SKM-1 (cell line): ENCODE measurements at regions not wholly inside any gene's neighbourhood (a gene's known extent, or its start where the extent isn't known, plus 50 kb on each side); places are given as distances from the start of the nearest gene placed in this dataset.

ENCODE experiments used
- DNase-seq: peaks from one replicate; lab custom pipeline; 2025; ENCODE audit not compliant: unreplicated experiment; lab: John Stamatoyannopoulos, UW

GRCh38 chr10:4046712-4047354 is 261.8 kb upstream of the KLF6 start:
- no peak for DNase-seq

- DNase-seq = no peak
Measured at GRCh38 chr10:4046030-4046429, 261.0 kb upstream of the KLF6 start.

GRCh38 chr10:4043897-4044665 is 259.1 kb upstream of the KLF6 start:
- DNase-seq = no peak

DNA sequence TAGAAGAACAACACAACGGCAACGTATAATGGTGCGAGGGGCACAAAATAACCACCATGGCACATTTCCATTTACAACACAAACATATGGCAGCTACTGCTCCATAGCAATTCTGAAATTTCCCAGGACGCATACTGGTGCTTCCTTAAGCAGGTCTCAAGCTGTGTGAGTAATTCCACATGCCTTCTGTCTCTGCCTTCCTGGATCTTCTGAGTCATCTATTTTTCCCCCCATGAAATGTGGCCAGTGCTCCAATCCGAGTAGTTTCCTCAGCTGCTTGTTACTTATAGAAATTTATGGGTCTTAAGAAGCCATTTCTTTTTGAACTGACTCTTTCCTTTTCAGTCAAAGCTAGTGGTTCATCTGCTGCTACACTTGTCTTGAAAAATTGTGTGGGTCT is 256.6 kb upstream of the KLF6 start:
- no peak for DNase-seq

- DNase-seq = no peak
Measured at GRCh38 chr10:4038000-4038399, 253.0 kb upstream of the KLF6 start.

GRCh38 chr10:4035599-4035945 is 250.6 kb upstream of the KLF6 start:
- no peak for DNase-seq

- no peak for DNase-seq
Measured at GRCh38 chr10:4034907-4035598, 250.0 kb upstream of the KLF6 start.

GRCh38 chr10:4033341-4033896 is 248.4 kb upstream of the KLF6 start:
- DNase-seq = no peak

DNA sequence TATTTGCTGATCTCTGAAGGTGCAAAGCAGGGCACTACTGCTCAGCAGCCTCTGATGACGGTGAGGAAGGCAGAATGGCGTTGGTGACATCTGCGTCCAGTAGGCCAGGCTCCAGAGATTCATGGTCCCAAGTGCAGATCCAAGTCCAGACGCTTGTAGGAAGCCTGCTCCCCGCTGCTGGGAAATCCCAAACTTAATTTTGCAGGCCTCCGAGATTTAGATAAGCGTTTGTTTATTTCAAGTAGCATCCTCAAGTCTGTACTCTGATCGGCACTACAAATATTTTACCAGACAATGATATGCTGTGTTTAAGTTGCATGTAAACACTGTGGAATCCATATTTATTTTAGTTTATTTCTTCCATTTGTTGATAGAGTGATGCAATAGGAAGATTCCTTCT is 244.9 kb upstream of the KLF6 start:
- DNase-seq = no peak

DNA sequence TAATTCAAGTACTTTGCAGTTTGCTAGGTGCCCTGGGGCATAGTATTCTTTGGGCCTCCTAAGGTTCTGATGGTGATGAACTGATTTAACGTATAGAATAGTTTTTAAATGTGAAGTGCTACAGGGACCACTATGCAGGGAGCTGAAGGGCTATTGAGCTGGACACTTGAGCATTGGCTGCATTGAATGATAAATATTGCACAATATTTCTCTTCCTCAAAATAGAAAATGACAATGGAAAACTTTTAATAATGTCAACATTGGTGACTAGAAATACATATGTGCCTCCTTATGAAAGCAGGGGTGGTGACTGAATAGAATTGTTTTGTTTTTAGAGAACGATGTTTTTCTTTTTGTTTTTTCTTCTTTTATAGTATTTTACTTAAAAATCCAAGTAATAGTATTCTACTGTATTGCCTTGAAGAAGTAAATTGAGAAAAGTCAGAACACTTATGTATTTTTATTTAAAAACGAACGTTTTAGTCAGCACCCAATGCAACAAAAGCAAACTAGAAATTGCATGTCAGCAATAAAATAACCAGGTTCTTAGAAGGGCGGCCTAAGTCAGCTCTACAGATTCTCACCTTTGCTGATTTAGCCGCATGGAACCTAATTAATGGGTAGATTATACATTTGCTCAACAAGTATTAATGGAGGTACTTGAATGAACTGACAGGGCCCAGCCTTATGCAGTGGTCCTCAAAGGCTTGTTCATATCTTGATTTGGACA is 244.0 kb upstream of the KLF6 start:
- DNase-seq = no peak

DNA sequence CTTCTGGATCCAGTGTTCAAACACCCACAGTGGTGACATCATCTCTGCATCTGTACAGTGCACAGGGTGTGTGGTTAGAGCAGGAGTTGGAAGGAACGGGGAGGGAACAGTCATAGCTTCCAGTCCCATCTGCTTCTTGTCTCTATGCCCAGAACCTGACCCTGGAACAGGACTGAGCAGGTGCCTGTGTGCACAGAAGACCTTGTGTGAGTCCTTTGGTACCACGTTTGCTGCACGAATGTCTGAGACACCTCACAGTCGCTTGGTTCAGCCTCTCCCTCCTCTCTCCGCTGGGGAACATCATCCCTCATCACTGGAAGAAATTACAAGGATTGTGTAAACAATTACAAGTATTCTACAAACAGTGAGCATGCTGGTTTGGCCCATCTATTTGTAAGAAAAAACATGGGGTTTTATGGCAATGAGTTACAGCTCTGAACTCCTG is 243.0 kb upstream of the KLF6 start:
- DNase-seq = no peak

DNA sequence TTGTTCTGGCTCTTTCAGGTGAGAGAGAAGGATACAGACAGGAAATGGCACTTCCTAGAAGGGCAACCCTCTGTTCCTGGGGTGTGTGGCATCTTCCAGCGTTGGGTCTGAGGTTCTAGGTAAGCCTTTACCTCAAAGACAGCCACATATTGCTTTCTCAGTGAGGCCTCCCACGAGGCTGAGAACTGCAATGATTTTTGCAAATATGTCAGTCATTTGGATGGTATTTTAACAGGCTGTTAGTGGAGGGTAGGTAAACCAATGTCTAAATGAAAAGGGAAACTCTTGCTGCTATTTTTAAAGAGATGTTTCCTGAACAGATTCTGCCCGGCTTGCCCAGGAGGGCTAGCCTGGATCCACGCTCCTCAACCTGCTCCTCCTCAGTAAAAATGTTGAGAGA is 240.3 kb upstream of the KLF6 start:
- DNase-seq = no peak

GRCh38 chr10:4024516-4025245 is 239.7 kb upstream of the KLF6 start:
- no peak for DNase-seq

DNA sequence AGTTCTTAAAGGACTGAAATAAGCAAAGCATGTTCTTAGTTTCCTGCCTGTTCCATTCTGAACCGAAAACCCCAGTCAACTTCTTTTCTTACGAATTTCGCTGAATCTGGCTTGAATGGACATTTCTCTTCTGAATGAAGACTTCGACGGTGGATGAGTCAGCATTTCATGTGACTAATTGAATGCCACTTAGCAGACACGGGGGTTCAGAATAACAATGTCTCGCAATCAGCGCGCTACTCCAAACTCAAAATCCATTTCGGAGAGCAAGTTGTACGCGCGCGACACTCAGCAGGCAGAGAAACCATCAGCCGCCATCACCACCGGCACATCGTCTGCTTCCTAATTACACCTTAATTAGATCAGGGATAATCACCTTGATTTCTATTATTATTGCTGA is 239.0 kb upstream of the KLF6 start:
- DNase-seq = no peak

DNA sequence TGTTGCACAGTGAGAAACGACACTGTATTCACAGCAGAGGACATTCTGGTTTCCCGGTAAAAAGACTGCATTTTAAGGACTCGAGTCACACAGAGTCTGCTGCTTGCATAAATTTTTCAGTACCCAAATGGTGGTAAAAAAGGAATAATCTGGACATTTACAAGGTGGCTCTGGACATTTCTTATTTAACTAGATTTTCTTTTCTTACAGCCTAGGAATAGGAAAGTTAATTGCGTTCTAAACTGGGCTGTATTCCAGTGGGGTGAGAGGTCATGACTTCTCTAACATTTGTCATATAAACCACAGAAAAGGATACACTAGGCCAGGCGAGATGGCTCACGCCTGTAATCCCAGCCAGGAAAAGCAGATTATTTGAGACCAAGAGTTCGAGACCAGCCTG is 237.5 kb upstream of the KLF6 start:
- DNase-seq = no peak

GRCh38 chr10:4020631-4021030 is 235.6 kb upstream of the KLF6 start:
- DNase-seq = no peak

GRCh38 chr10:4018054-4018511 is 233.1 kb upstream of the KLF6 start:
- DNase-seq = no peak

GRCh38 chr10:4017336-4017735 is 232.3 kb upstream of the KLF6 start:
- DNase-seq = no peak

- no peak for DNase-seq
Measured at GRCh38 chr10:4016214-4016740, 231.3 kb upstream of the KLF6 start.

DNA sequence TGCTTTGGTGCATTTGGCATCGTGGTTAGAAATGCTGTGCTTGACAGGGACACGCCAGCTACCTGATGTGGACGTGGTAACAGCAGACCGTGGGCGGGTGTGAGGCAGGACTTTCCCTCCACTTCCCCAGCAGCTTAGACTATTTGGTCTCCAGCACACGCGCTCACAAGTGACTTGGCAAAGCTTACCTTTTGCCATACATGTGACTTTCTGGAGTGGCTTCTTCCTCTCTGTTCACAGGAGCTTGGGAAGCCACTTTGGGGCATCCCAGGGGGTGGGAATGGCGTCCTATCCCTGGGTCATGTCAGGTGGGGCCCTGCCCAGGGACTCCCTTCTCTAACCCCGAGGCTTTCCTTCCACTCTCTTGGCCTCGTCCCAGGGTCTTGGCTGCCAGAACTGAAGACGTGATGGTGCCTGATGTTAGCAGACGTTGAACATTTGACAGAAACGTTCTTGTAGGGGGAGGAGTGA is 228.7 kb upstream of the KLF6 start:
- DNase-seq = no peak
